Peyer's patch (tissue), 4 donors: ENCODE measurements at regions not wholly inside any gene's neighbourhood (a gene's known extent, or its start where the extent isn't known, plus 50 kb on each side); places are given as distances from the start of the nearest gene placed in this dataset.

Experiments used
- DNase-seq, 3 donors: peaks; one replicate each; pipeline ENCODE4 v3.0.0-alpha.2; 2017 to 2019
- H3K27ac ChIP-seq, 4 donors: fragments of 200-600 bp; sonication (generic); one replicate each; pipeline ENCODE4 v1.5.1; 2016 to 2019
- H3K27me3 ChIP-seq, 2 donors: fragments of 200-600 bp; sonication (generic); one replicate each; pipeline ENCODE4 v1.5.1; 2019
- H3K36me3 ChIP-seq, 3 donors: fragments of 200-600 bp; sonication (generic); one replicate each; pipeline ENCODE4 v1.5.1; 2016 to 2019
- H3K4me1 ChIP-seq, 4 donors: fragments of 200-600 bp; sonication (generic); one replicate each; pipeline ENCODE4 v1.5.1; 2016 to 2019
- H3K4me3 ChIP-seq, 4 donors: fragments of 200-600 bp; sonication (generic); 1 replicate in 3 of 4; 2 replicates in 1 of 4; pipeline ENCODE4 v1.5.1; 2016 to 2019; ENCODE audit warnings: mild to moderate bottlenecking in 1 of 4
- H3K9me3 ChIP-seq, 4 donors: fragments of 200-600 bp; sonication (generic); one replicate each; pipeline ENCODE4 v1.5.1; 2016 to 2019; ENCODE audit warnings: mild to moderate bottlenecking in 1 of 4
- CTCF ChIP-seq, 6 experiments: fragments of 450-650 bp in 4 of 6; fragments of 200-600 bp in 2 of 6; sonication (generic) in 1 of 6; IDR thresholded peaks; one replicate each; pipeline ENCODE4 v1.5.1; 2017 to 2019; ENCODE audit warnings: antibody characterized with exemption in 6 of 6, mild to moderate bottlenecking in 3 of 6, moderate library complexity in 1 of 6
- POLR2A ChIP-seq, 2 donors: fragments of 450-650 bp; IDR thresholded peaks; one replicate each; pipeline ENCODE4 v1.5.1; 2017; ENCODE audit warnings: antibody characterized with exemption in 2 of 2, mild to moderate bottlenecking in 2 of 2, moderate library complexity in 2 of 2

- TF ChIP-seq POLR2A (IDR thresholded peaks at IDR 0.05) (no peak), CTCF (IDR thresholded peaks at IDR 0.05) (no peak)
- no peak overlapping the region for H3K27ac ChIP-seq
- DNase-seq, result no peak
- H3K4me3 ChIP-seq, result no peak overlapping the region
- no peaks in the 10 kb centered on the region for H3K9me3 ChIP-seq
- no peaks in the 10 kb centered on the region for H3K4me1 ChIP-seq
- H3K36me3 ChIP-seq, result no peaks in the 10 kb centered on the region
- no peaks in the 10 kb centered on the region for H3K27me3 ChIP-seq
These were observed 170.2 kb upstream of the BET1 start for GRCh38 chr7:94174375-94174774.

GRCh38 chr7:94174956-94175355 is 170.8 kb upstream of the BET1 start:
- no peaks in the 10 kb centered on the region for H3K9me3 ChIP-seq
- TF ChIP-seq CTCF (IDR thresholded peaks at IDR 0.05) (no peak), POLR2A (IDR thresholded peaks at IDR 0.05) (no peak)

GRCh38 chr7:94176694-94177200 is 172.6 kb upstream of the BET1 start:
- H3K4me1 ChIP-seq, result no peaks in the 10 kb centered on the region
- no peak overlapping the region for H3K4me3 ChIP-seq
- TF ChIP-seq CTCF (IDR thresholded peaks at IDR 0.05), result no peak
- TF ChIP-seq POLR2A (IDR thresholded peaks at IDR 0.05), result no peak
- no peaks in the 10 kb centered on the region for H3K36me3 ChIP-seq
- DNase-seq, result no peak
- no peak overlapping the region for H3K27ac ChIP-seq
- H3K27me3 ChIP-seq, result no peaks in the 10 kb centered on the region
- H3K9me3 ChIP-seq, result no peaks in the 10 kb centered on the region

More at GRCh38 chr7:94174956-94175355, 170.8 kb upstream of the BET1 start:
- no peaks in the 10 kb centered on the region for H3K4me1 ChIP-seq
- no peak overlapping the region for H3K27ac ChIP-seq
- H3K36me3 ChIP-seq, result no peaks in the 10 kb centered on the region
- H3K27me3 ChIP-seq, result no peaks in the 10 kb centered on the region
- H3K4me3 ChIP-seq, result no peak overlapping the region
- DNase-seq, result no peak

GRCh38 chr7:94177441-94177840 is 173.3 kb upstream of the BET1 start:
- TF ChIP-seq CTCF (IDR thresholded peaks at IDR 0.05) (no peak), POLR2A (IDR thresholded peaks at IDR 0.05) (no peak)
- DNase-seq, result no peak
- H3K27ac ChIP-seq, result no peak overlapping the region
- H3K4me1 ChIP-seq, result no peaks in the 10 kb centered on the region
- H3K36me3 ChIP-seq, result no peaks in the 10 kb centered on the region
- H3K27me3 ChIP-seq, result no peaks in the 10 kb centered on the region
- H3K4me3 ChIP-seq, result no peak overlapping the region
- H3K9me3 ChIP-seq, result no peaks in the 10 kb centered on the region

- no peaks in the 10 kb centered on the region for H3K36me3 ChIP-seq
- no peak overlapping the region for H3K4me3 ChIP-seq
- TF ChIP-seq CTCF (IDR thresholded peaks at IDR 0.05) (no peak), POLR2A (IDR thresholded peaks at IDR 0.05) (no peak)
- H3K9me3 ChIP-seq, result no peaks in the 10 kb centered on the region
- H3K27ac ChIP-seq, result no peak overlapping the region
- H3K27me3 ChIP-seq, result no peaks in the 10 kb centered on the region
- no peaks in the 10 kb centered on the region for H3K4me1 ChIP-seq
- no peak for DNase-seq
These were observed 174.1 kb upstream of the BET1 start for GRCh38 chr7:94178230-94178629.

- Histone ChIP-seq H3K4me3 (no peak overlapping the region), H3K27ac (no peak overlapping the region), H3K27me3 (no peaks in the 10 kb centered on the region), H3K9me3 (no peaks in the 10 kb centered on the region), H3K36me3 (no peaks in the 10 kb centered on the region), H3K4me1 (no peaks in the 10 kb centered on the region)
- TF ChIP-seq CTCF (IDR thresholded peaks at IDR 0.05), result no peak
- no peak for TF ChIP-seq POLR2A (IDR thresholded peaks at IDR 0.05)
- no peak for DNase-seq
These were observed 175.3 kb upstream of the BET1 start for GRCh38 chr7:94179466-94179865.
